Endothelial cell (in vitro differentiated cells): ENCODE measurements at regions not wholly inside any gene's neighbourhood (a gene's known extent, or its start where the extent isn't known, plus 50 kb on each side); places are given as distances from the start of the nearest gene placed in this dataset.

Experiments
- DNase-seq: peaks from one replicate; pipeline ENCODE4 v3.0.0; 2021; ENCODE audit warnings: low spot score
- H3K27ac Mint-ChIP-seq: one replicate; pipeline ENCODE4 v1.8.0; 2021; ENCODE audit warnings: mixed read lengths, inconsistent platforms; ENCODE audit not compliant: unreplicated experiment
- H3K27me3 Mint-ChIP-seq: one replicate; pipeline ENCODE4 v1.8.0; 2021; ENCODE audit warnings: mild to moderate bottlenecking, moderate library complexity, mixed read lengths, inconsistent platforms; ENCODE audit not compliant: unreplicated experiment
- H3K36me3 Mint-ChIP-seq: one replicate; pipeline ENCODE4 v1.8.0; 2021; ENCODE audit warnings: mild to moderate bottlenecking, low read depth, mixed read lengths, inconsistent platforms; ENCODE audit not compliant: unreplicated experiment
- H3K4me1 Mint-ChIP-seq: one replicate; pipeline ENCODE4 v1.8.0; 2021; ENCODE audit warnings: mild to moderate bottlenecking, mixed read lengths, inconsistent platforms; ENCODE audit not compliant: unreplicated experiment
- H3K4me3 Mint-ChIP-seq: one replicate; pipeline ENCODE4 v1.8.0; 2021; ENCODE audit warnings: mild to moderate bottlenecking, mixed read lengths, inconsistent platforms; ENCODE audit not compliant: unreplicated experiment
- H3K9me3 Mint-ChIP-seq: one replicate; pipeline ENCODE4 v1.8.0; 2021; ENCODE audit warnings: mixed read lengths, inconsistent platforms; ENCODE audit not compliant: unreplicated experiment
- TF ChIP-seq, protein P1 (sequence below): fragments of 200-600 bp; sonication (generic); IDR thresholded peaks from one replicate; pipeline ENCODE4 v1.5.0; 2021; ENCODE audit warnings: antibody characterized with exemption; ENCODE audit not compliant: unreplicated experiment

DNA sequence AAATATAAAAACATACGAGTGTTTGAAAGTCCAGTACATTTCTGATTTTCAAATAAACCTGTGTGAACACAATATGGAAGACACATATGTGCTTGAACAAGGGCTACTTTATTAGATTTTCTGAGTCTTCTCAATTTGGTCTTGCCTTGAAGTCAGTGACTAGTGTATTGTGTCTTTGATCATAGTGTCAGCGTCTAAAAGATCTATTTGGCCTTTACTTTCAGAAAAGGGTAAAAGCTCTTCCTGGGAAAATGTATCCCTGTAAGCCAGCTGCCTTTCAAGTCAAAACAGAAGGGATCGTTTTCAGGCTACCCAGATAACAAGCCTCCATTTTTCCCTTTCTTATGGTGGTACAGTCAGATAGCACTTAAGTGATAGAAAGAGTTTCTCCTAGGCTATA lies 471.9 kb downstream of the CMPK2 start:
- Mint-ChIP-seq H3K9me3 (peaks cover 9% of the 10 kb centered on the region), H3K27me3 (peaks cover 4% of the 10 kb centered on the region), H3K27ac (no peak overlapping the region), H3K4me1 (no peaks in the 10 kb centered on the region), H3K36me3 (no peaks in the 10 kb centered on the region), H3K4me3 (no peak overlapping the region)
- DNase-seq, result no peak
- TF ChIP-seq, protein P1, sequence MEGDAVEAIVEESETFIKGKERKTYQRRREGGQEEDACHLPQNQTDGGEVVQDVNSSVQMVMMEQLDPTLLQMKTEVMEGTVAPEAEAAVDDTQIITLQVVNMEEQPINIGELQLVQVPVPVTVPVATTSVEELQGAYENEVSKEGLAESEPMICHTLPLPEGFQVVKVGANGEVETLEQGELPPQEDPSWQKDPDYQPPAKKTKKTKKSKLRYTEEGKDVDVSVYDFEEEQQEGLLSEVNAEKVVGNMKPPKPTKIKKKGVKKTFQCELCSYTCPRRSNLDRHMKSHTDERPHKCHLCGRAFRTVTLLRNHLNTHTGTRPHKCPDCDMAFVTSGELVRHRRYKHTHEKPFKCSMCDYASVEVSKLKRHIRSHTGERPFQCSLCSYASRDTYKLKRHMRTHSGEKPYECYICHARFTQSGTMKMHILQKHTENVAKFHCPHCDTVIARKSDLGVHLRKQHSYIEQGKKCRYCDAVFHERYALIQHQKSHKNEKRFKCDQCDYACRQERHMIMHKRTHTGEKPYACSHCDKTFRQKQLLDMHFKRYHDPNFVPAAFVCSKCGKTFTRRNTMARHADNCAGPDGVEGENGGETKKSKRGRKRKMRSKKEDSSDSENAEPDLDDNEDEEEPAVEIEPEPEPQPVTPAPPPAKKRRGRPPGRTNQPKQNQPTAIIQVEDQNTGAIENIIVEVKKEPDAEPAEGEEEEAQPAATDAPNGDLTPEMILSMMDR, result no peak

DNA sequence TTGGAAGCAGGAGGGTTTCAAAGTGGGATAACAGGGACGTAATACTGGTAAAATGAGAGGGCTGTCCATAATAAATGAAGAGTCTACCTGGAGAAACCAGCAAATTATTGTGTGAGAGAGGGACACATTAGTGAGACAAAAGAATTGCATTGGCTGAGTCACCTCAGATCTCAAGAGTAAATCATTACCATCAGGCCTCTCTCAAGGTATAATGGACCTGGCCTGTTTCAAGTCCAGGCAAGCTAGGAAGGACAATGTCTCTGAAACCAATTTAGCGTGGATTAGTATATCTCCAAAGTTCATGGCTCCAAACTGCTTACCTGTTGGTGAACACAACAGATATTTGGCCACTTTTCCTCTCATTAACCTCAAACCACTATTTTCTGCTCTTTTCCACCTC lies 471.4 kb downstream of the CMPK2 start:
- DNase-seq, result no peak
- no peak overlapping the region for H3K27ac Mint-ChIP-seq
- H3K4me3 Mint-ChIP-seq, result no peak overlapping the region
- H3K4me1 Mint-ChIP-seq, result no peaks in the 10 kb centered on the region
- TF ChIP-seq, protein P1, result no peak
- H3K9me3 Mint-ChIP-seq, result peaks cover 9% of the 10 kb centered on the region
- H3K27me3 Mint-ChIP-seq, result peaks cover 4% of the 10 kb centered on the region
- no peaks in the 10 kb centered on the region for H3K36me3 Mint-ChIP-seq

DNA sequence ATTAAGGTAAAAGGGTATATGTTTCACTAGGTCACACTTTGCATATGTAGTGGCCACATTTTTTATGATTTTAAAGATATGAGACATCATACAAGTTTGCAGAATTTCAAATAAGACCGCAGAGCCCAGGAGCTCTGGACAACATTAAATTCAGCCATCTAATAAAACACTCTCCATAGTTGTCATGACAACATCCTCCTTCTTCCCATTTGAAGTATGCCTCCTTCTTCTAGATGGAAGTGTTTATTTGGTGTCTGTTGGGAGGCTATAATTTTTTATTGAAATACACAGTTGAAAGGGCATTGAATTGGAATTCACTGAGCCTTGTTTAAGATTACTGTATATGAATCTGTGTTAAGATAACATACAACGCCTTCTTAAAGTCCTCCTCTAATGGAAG lies 467.3 kb downstream of the CMPK2 start:
- Mint-ChIP-seq H3K36me3 (no peaks in the 10 kb centered on the region), H3K27me3 (no peaks in the 10 kb centered on the region), H3K9me3 (no peaks in the 10 kb centered on the region), H3K4me3 (no peak overlapping the region), H3K27ac (no peak overlapping the region), H3K4me1 (no peaks in the 10 kb centered on the region)
- no peak for DNase-seq
- TF ChIP-seq, protein P1, result no peak

DNA sequence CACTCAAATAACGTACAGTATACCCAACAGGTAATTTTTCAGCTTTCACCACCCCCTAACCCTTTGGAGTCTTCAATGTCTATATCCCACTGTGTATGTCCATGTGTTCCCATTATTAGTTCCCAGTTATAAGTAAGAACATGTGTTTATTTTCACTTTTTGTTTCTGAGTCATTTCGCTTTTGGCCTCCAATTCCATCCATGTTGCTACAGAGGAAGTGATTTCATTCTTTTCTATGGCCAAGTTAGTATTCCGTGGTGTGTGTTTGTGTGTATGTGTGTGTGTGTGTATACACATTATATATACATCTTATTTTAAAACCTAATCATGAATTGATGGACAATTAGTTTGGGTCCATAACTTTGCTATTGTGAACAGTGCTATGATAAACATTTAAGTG lies 464.4 kb downstream of the CMPK2 start:
- Mint-ChIP-seq H3K4me3 (no peak overlapping the region), H3K4me1 (no peaks in the 10 kb centered on the region), H3K9me3 (no peaks in the 10 kb centered on the region), H3K27ac (no peak overlapping the region), H3K36me3 (no peaks in the 10 kb centered on the region), H3K27me3 (no peaks in the 10 kb centered on the region)
- DNase-seq, result no peak
- TF ChIP-seq, protein P1, result no peak

DNA sequence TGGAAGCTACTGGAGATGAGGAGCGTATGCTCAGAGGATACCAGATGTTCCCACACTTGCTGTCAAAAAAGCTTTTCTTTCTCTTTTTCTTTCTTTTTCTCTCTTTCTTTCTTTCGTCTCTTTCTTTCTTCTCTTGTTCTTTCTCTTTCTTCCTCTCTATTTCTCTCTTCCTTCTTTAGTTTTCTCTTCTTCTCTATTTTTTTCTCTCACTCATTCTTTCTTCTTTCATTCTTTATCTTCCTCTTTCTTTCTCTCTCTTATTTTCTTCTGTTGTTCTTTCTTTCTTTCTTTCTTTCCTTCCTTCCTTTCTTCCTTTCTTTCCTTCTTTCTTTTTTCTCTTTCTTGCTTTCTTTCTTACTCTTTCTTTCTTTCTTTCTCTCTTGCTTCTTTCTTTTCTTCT lies 457.6 kb downstream of the CMPK2 start:
- no peaks in the 10 kb centered on the region for H3K27me3 Mint-ChIP-seq
- no peak overlapping the region for H3K4me3 Mint-ChIP-seq
- no peaks in the 10 kb centered on the region for H3K36me3 Mint-ChIP-seq
- DNase-seq, result no peak
- H3K4me1 Mint-ChIP-seq, result no peaks in the 10 kb centered on the region
- no peaks in the 10 kb centered on the region for H3K9me3 Mint-ChIP-seq
- H3K27ac Mint-ChIP-seq, result no peak overlapping the region
- TF ChIP-seq, protein P1, result no peak
